T-helper 17 cell (primary cell): ENCODE measurements at regions not wholly inside any gene's neighbourhood (a gene's known extent, or its start where the extent isn't known, plus 50 kb on each side); places are given as distances from the start of the nearest gene placed in this dataset.
"Not testable (repeated sequence)": the region's sequence is repeated elsewhere in the genome, so short reads cannot be mapped to it uniquely, and the experiment has no call there.

Source experiments
- ATAC-seq: fragments of 150-1000 bp; cut with Tn5 transposase; 2 replicates; pipeline ENCODE4 v1.10.0; 2021; ENCODE audit warnings: mild to moderate bottlenecking, moderate library complexity
- DNase-seq, 3 donors: peaks; one replicate each; pipeline versions ENCODE4 v3.0.0 to v3.0.0-alpha.2; 2020 to 2021
- H3K9me3 ChIP-seq: one replicate; pipeline ENCODE4 v1.7.0; 2013; ENCODE audit warnings: low read length, mild to moderate bottlenecking; ENCODE audit not compliant: control insufficient read depth, poor library complexity, severe bottlenecking
- H3K27ac Mint-ChIP-seq: one replicate; pipeline ENCODE4 v1.8.0; 2022; ENCODE audit warnings: mild to moderate bottlenecking, moderate library complexity, mixed read lengths
- H3K27me3 Mint-ChIP-seq: one replicate; pipeline ENCODE4 v1.8.0; 2022; ENCODE audit warnings: mixed read lengths
- H3K36me3 Mint-ChIP-seq: one replicate; pipeline ENCODE4 v1.8.0; 2022; ENCODE audit warnings: low read depth, mixed read lengths
- H3K4me1 Mint-ChIP-seq: one replicate; pipeline ENCODE4 v1.8.0; 2022; ENCODE audit warnings: mild to moderate bottlenecking, mixed read lengths
- H3K4me3 Mint-ChIP-seq: one replicate; pipeline ENCODE4 v1.8.0; 2022; ENCODE audit warnings: mild to moderate bottlenecking, moderate library complexity, mixed read lengths

GRCh38 chr2:53230691-53231090 is 536.9 kb upstream of the CHAC2 start:
- Mint-ChIP-seq H3K27me3 (no peaks in the 10 kb centered on the region), H3K4me3 (no peak overlapping the region), H3K36me3 (no peaks in the 10 kb centered on the region), H3K4me1 (peaks cover 46% of the 10 kb centered on the region), H3K27ac (peak overlapping the region; percentile 65)
- ATAC-seq (no peak), DNase-seq (no peak)
- H3K9me3 ChIP-seq, result no peaks in the 10 kb centered on the region

- H3K4me1 Mint-ChIP-seq, result peaks cover 28% of the 10 kb centered on the region
- H3K4me3 Mint-ChIP-seq, result no peak overlapping the region
- ATAC-seq, result no peak
- H3K27ac Mint-ChIP-seq, result no peak overlapping the region
- no peaks in the 10 kb centered on the region for H3K9me3 ChIP-seq
- no peaks in the 10 kb centered on the region for H3K27me3 Mint-ChIP-seq
- no peak for DNase-seq
- no peaks in the 10 kb centered on the region for H3K36me3 Mint-ChIP-seq
Observed at GRCh38 chr2:53227535-53227934, 540.1 kb upstream of the CHAC2 start.

GRCh38 chr2:53220969-53221368 is 546.6 kb upstream of the CHAC2 start:
- H3K27ac Mint-ChIP-seq, result no peak overlapping the region
- DNase-seq, result no peak
- ATAC-seq, result no peak

GRCh38 chr2:53217250-53217649 is 550.4 kb upstream of the CHAC2 start:
- peaks cover 2% of the 10 kb centered on the region for H3K36me3 Mint-ChIP-seq
- H3K9me3 ChIP-seq, result no peaks in the 10 kb centered on the region
- no peak overlapping the region for H3K27ac Mint-ChIP-seq
- H3K4me1 Mint-ChIP-seq, result no peaks in the 10 kb centered on the region
- no peak for DNase-seq
- no peak overlapping the region for H3K4me3 Mint-ChIP-seq
- ATAC-seq, result no peak
- H3K27me3 Mint-ChIP-seq, result no peaks in the 10 kb centered on the region

More at GRCh38 chr2:53220969-53221368, 546.6 kb upstream of the CHAC2 start:
- Mint-ChIP-seq H3K27me3 (no peaks in the 10 kb centered on the region), H3K4me3 (no peak overlapping the region), H3K36me3 (peaks cover 2% of the 10 kb centered on the region), H3K4me1 (no peaks in the 10 kb centered on the region)
- no peaks in the 10 kb centered on the region for H3K9me3 ChIP-seq

- H3K27ac Mint-ChIP-seq, result no peak overlapping the region
Observed at GRCh38 chr2:53216805-53217204, 550.8 kb upstream of the CHAC2 start.

GRCh38 chr2:53212576-53212975 is 555.0 kb upstream of the CHAC2 start:
- no peaks in the 10 kb centered on the region for H3K9me3 ChIP-seq
- Mint-ChIP-seq H3K4me3 (no peak overlapping the region), H3K4me1 (no peaks in the 10 kb centered on the region), H3K27ac (no peak overlapping the region), H3K27me3 (no peaks in the 10 kb centered on the region), H3K36me3 (no peaks in the 10 kb centered on the region)
- ATAC-seq (no peak), DNase-seq (no peak)

More at GRCh38 chr2:53216805-53217204, 550.8 kb upstream of the CHAC2 start:
- Mint-ChIP-seq H3K27me3 (no peaks in the 10 kb centered on the region), H3K4me3 (no peak overlapping the region), H3K4me1 (no peaks in the 10 kb centered on the region), H3K36me3 (peaks cover 2% of the 10 kb centered on the region)
- H3K9me3 ChIP-seq, result no peaks in the 10 kb centered on the region
- no peak for DNase-seq
- no peak for ATAC-seq

GRCh38 chr2:53211201-53211774 is 556.3 kb upstream of the CHAC2 start:
- Mint-ChIP-seq H3K36me3 (no peaks in the 10 kb centered on the region), H3K27me3 (no peaks in the 10 kb centered on the region)
- no peak for ATAC-seq

GRCh38 chr2:53210538-53210937 is 557.1 kb upstream of the CHAC2 start:
- H3K4me3 Mint-ChIP-seq, result no peak overlapping the region
- DNase-seq, result no peak
- no peaks in the 10 kb centered on the region for H3K36me3 Mint-ChIP-seq
- no peak for ATAC-seq
- no peaks in the 10 kb centered on the region for H3K4me1 Mint-ChIP-seq
- H3K27me3 Mint-ChIP-seq, result no peaks in the 10 kb centered on the region
- H3K27ac Mint-ChIP-seq, result no peak overlapping the region
- no peaks in the 10 kb centered on the region for H3K9me3 ChIP-seq

More at GRCh38 chr2:53211201-53211774, 556.3 kb upstream of the CHAC2 start:
- H3K9me3 ChIP-seq, result no peaks in the 10 kb centered on the region
- Mint-ChIP-seq H3K27ac (no peak overlapping the region), H3K4me3 (no peak overlapping the region), H3K4me1 (no peaks in the 10 kb centered on the region)
- no peak for DNase-seq

- ATAC-seq (no peak), DNase-seq (no peak)
- H3K27ac Mint-ChIP-seq, result no peak overlapping the region
- H3K4me3 Mint-ChIP-seq, result no peak overlapping the region
- no peaks in the 10 kb centered on the region for H3K36me3 Mint-ChIP-seq
- peaks cover 2% of the 10 kb centered on the region for H3K4me1 Mint-ChIP-seq
- H3K9me3 ChIP-seq, result no peaks in the 10 kb centered on the region
- H3K27me3 Mint-ChIP-seq, result no peaks in the 10 kb centered on the region
Observed at GRCh38 chr2:53209679-53210458, 557.7 kb upstream of the CHAC2 start.

- Mint-ChIP-seq H3K27ac (no peak overlapping the region), H3K36me3 (no peaks in the 10 kb centered on the region), H3K27me3 (no peaks in the 10 kb centered on the region), H3K4me3 (no peak overlapping the region), H3K4me1 (peaks cover 2% of the 10 kb centered on the region)
- ATAC-seq (no peak), DNase-seq (no peak)
- H3K9me3 ChIP-seq, result no peaks in the 10 kb centered on the region
Observed at GRCh38 chr2:53208815-53209214, 558.8 kb upstream of the CHAC2 start.

- H3K27me3 Mint-ChIP-seq, DNase-seq, H3K4me3 Mint-ChIP-seq, H3K27ac Mint-ChIP-seq, H3K4me1 Mint-ChIP-seq, H3K36me3 Mint-ChIP-seq, ATAC-seq, H3K9me3 ChIP-seq: not testable (repeated sequence)
Observed at GRCh38 chr2:53206226-53206625, 561.4 kb upstream of the CHAC2 start.

GRCh38 chr2:53202063-53202462 is 565.5 kb upstream of the CHAC2 start:
- Mint-ChIP-seq H3K4me1 (peaks cover 11% of the 10 kb centered on the region), H3K36me3 (no peaks in the 10 kb centered on the region), H3K27ac (no peak overlapping the region), H3K4me3 (no peak overlapping the region), H3K27me3 (no peaks in the 10 kb centered on the region)
- DNase-seq (no peak), ATAC-seq (peak; percentile 18)
- no peaks in the 10 kb centered on the region for H3K9me3 ChIP-seq

GRCh38 chr2:53200072-53200471 is 567.5 kb upstream of the CHAC2 start:
- Mint-ChIP-seq H3K4me1 (peaks cover 9% of the 10 kb centered on the region), H3K36me3 (no peaks in the 10 kb centered on the region), H3K27me3 (no peaks in the 10 kb centered on the region), H3K4me3 (no peak overlapping the region), H3K27ac (no peak overlapping the region)
- H3K9me3 ChIP-seq, result no peaks in the 10 kb centered on the region
- ATAC-seq (no peak), DNase-seq (no peak)
